UCSD-AML1 (cell line): ENCODE measurements at regions not wholly inside any gene's neighbourhood (a gene's known extent, or its start where the extent isn't known, plus 50 kb on each side); places are given as distances from the start of the nearest gene placed in this dataset.
"Not testable (repeated sequence)": the region's sequence is repeated elsewhere in the genome, so short reads cannot be mapped to it uniquely, and the experiment has no call there.

Source experiments
- DNase-seq: peaks from one replicate; lab custom pipeline; 2025; ENCODE audit not compliant: unreplicated experiment; lab: John Stamatoyannopoulos, UW

DNA sequence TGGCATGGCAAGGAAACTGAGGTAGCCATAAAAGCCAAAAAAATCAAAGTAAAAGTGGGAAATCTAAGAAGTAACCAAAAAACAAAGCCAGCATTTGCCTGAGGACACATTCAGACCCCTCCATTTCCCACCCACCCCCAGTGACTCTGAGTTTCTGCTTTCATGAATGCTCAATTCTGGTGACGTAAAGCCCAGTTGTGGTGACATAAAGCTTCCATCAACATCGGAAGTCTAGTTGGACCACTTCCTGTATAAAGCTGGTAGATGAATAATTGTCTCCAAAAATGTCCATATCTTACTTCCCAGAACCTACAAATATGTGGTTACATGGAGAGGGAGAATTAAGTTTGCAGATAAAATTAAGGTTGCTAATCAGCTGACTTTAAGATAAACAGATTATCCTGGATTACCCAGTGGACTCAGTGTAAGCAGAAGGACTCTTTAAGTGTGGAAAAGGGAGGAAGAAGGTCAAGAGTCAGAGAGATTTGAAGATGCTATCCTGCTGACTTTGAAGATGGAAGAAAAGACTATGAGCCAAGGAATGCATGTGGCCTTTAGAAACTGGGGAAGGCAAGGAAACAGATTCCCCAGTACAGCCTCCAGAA lies 62.0 kb upstream of the ST3GAL6 start:
- DNase-seq = no peak

DNA sequence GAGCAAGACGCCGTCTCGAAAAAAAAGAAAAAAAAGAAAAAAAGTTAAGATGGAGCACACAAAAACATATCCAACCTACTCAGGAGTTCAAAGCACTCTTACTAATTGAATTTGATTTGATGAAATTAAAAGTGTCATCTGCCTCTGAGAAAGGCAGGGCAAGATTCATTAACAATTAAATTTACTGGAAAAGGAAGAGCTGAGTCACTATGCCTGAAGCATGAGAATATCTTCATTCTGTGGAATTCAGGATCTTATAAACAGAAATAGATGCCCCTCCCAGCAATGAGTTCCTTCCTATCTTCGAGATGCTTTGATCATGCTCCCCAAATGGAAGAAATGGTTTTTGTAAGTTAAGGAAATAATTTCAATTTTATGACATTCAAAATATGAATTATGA lies 61.0 kb upstream of the ST3GAL6 start:
- DNase-seq = no peak

GRCh38 chr3:98705212-98705611 lies 57.9 kb upstream of the ST3GAL6 start:
- no peak for DNase-seq

- DNase-seq = no peak
Measured at GRCh38 chr3:98705694-98706093, 57.4 kb upstream of the ST3GAL6 start.

GRCh38 chr3:98708681-98709080 lies 54.5 kb upstream of the ST3GAL6 start:
- not testable (repeated sequence) for DNase-seq

GRCh38 chr3:98709441-98709840 lies 53.7 kb upstream of the ST3GAL6 start:
- no peak for DNase-seq

DNA sequence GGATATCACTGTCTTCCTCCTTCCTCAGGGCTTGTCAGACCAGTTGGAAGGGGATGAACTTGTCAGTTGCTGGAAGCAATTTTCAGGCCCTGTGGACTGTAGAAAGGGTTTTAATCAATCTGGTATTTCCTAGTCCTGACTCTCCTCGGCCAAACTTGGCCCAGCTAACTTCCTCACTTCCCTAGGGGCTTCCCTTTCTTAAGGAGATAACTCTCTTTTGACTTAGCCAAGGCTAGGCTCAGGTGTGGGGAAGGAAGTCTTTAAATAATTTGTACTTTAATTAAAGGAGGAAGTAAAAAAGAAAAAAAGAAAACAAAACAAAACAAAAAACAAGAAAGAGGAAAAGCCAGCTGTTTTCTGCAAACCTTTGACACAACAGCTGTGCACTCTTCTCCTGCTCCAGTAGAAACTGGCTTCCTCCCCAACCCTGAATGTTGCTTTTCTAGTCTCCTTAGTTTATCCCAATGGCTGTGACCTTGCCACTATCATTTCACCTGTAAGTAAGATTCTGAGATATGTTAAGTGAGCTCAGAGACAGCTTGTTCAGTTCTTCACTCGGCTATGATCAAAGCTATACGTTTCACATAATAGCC lies 53.0 kb upstream of the ST3GAL6 start:
- DNase-seq = no peak

DNA sequence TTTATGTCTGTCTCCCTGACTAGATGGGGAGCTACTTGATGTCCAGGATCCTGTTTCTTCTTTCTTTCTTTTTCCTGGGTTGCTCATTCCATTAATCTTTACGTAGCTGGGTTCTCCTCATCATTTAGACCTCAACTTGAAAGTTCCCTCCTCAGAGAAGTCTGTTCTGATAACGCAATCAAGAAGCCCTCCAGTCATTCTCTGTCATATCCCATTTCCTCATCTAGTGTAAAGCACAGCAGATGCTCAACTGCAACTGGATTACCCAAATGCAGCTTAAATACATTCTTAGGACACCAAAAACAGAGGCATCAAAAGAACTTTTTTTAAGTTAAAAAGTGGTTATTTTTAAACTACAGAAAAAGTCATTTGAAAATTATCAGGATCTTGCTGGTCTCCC lies 51.7 kb upstream of the ST3GAL6 start:
- DNase-seq = no peak

GRCh38 chr3:98712726-98713125 lies 50.4 kb upstream of the ST3GAL6 start:
- DNase-seq = no peak

DNA sequence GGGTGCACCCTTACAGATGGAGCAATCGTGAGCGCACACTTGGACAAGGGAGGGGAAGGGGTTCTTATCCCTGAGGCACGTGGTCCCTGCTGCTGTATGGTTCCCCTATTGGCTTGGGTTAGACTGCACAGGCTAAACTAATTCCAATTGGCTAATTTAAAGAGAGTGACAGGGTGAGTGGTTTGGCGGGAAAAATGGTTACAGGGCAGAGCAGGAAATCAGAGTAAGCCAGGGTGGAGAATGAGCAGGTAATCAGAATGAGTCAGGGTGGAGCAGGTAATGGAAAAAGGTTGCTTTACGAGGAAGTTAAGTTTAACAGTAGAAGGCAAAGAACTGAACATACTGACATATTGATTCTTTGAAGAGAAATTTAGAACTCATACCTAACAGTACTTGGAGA lies 49.8 kb upstream of the ST3GAL6 start:
- DNase-seq = not testable (repeated sequence)
